ENCODE measurements at regions not wholly inside any gene's neighbourhood (a gene's known extent, or its start where the extent isn't known, plus 50 kb on each side); places are given as distances from the start of the nearest gene placed in this dataset.

DNA sequence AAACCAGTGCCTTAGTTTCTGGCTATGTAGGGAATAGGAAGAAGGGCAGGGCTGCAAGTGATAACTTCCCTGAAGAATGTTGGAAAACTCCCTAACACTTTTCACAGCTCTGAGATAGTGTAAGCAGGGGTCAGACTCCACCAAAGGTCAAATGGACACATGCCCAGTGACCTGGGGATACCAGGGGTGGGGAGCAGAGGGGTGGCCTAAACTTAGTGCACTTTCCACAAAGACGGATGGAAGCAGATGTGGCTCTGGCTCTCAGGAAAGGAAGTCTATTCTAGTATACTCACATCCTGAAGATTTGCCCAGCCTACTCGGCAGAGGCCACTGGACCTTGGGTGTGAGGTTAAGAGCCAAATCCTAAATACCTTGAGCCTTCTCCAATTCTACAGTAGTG lies 285.8 kb downstream of the NUAK1 start:
- no peak for TF ChIP-seq CTCF (IDR thresholded peaks at IDR 0.05; ENCODE audit: low read length)
- no peak for TF ChIP-seq EZH2 (IDR thresholded peaks at IDR 0.05; ENCODE audit: borderline replicate concordance, low read length)

Data from OCI-LY1 (cell line).